Inferior parietal cortex (tissue), 1 donor: ENCODE measurements at regions not wholly inside any gene's neighbourhood (a gene's known extent, or its start where the extent isn't known, plus 50 kb on each side); places are given as distances from the start of the nearest gene placed in this dataset.
"Not testable (repeated sequence)": the region's sequence is repeated elsewhere in the genome, so short reads cannot be mapped to it uniquely, and the experiment has no call there.

Experiments used
- DNase-seq: peaks from one replicate; pipeline ENCODE4 v3.0.0-alpha.2; 2016; ENCODE audit errors: extremely low spot score

DNA sequence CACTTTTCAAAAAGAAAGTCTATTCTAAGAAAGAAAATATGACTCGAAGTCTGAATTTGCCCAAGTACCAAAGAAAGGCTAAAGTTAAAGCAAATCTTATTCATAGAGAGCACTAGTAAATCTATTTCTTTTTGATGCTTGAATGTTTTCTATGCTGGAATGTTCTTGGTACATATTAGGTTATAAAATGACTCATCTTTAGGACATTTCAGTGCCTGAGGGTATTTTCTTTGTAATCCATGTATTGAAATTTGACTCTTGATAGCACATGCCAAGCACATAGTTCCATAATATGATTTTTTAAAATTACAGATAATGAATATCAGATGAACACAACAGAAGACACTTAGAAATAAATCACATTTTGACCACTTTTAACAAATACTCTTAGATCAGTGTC is 232.8 kb downstream of the TRIML1 start:
- no peak for DNase-seq

DNA sequence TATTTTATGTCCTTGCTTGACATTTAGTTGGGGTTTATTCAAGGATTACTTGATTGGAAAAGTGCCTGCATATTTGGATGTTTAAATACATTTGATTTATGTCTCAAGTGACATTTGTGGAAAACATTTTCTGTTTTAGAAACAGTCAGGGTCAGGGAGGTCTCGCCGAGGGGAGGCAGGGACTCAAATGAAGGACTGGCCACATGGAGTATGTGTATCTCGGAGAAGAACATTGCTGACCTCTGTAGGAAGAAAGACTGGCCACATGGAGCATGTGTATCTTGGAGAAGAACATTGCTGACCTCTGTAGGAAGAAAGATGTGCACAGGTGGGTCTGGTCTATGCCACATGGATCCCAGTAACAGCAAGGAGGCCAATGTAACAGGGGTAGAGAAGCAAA is 233.6 kb downstream of the TRIML1 start:
- DNase-seq: no peak

DNA sequence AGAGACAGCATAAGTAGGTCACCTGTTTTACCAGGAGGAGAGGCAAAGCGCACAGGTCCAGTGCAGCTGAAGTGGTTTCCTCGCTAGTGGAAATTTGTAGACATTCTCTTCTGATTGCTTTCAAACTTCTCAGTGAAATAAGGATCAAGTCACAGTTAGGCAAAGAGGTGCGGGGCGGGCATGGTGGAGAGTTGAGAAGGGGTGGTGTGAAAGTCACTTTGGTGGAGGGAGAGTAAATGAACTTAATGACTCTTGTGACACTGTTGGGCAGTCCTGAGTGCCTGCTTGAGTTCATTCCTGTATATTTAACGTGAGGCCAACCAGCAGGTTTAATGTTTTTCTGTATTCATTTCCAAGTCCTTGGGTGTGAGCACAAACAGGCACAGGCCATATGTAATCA is 235.6 kb downstream of the TRIML1 start:
- DNase-seq: no peak

DNA sequence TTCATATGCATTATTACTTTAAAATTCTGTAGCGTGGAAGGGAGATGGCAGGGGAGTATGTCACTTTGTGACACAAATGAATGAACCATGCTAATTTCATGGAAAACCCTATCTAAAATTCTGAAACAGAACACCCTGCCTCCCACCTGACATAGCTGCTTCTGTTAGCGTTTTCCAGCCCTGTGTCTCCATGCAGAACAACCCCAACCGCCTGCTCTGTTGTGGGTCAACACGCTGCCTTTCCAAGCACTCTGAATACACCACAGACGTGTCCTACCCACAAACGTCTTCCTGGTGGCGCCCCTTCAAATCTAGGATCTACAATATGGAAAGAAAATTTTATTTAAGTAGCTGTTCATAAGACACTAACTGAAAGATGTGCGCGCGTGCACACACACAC is 238.6 kb downstream of the TRIML1 start:
- no peak for DNase-seq

DNA sequence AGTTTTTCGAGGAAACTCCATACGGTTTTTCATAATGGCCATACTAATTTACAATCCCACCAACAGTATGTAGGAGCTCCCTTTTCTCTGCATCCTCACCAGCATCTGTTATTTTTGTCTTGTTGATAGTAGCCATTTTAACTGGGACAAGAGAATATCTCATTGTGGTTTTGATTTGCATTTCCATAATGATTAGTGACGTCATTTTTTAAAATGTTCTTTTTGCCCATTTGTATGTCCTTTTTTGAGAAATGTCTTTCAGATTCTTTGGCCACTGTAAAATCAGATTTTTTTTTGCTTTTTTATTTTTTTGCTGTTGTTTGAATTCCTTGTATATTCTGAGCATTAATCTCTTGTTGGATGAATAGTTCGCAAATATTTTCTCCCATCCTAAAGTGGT is 243.9 kb downstream of the TRIML1 start:
- DNase-seq: no peak

DNA sequence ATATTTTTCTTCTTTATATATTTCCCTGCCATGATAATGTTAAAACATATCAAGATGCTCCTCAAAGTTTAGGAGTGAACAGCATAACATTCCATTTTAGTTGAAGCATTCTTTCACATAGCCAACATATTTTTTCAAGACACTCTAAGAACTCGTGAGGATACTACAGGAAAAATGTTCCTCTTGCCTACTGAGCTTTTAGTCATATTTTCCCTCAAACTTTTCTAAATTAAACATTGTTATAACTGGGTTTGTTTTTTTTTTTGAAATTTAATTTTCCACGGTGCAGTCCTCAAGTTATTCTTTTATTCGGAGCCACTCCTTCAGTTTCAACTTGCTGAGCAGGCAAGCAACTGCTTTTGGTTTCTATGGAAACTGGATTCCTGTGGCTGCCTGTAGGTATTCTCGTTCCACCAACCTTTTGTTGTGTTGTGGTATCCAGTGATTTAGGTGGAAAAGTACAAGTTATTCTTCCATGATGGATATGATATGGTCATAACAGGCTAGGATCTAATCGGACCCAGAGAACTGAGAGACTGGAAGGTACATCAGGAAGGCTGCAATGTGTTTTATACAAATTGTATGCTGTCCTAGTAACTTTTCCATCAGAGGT is 248.0 kb downstream of the TRIML1 start:
- no peak for DNase-seq

DNA sequence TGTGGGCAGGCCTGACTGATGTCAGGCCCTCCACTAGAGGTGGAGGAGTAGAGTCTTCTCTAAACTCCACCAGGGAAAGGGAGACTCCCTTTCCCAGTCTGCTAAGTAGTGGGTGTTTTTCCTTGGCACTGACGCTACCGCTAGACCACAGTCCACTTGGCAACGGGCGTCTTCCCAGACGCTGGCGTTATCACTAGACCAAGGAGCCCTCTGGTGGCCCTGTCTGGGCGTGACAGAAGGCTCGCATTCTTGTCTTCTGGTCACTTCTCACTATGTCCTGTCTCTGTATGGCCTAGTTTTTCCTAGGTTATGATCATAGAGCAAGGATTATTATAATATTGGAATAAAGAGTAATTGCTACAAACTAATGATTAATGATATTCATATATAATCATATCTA is 252.1 kb downstream of the TRIML1 start:
- DNase-seq: not testable (repeated sequence)

DNA sequence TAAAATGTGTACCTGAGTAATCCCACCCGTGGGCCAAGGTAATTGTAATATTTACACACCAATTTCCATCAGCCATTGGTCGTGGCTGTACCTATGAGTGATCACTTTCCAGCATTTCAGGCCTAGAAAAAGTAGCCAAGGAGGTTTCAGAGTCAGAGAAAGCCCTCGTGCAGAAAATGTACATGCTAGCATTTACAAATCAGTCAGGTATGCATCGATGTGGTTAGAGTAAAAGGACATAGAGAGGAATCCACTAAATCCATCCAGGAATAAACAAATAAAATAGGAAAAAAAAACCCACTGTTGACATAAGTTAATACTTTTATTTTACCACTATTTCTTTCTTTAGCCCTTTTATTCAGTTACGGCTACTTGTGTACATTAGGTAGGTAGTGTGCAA is 256.8 kb downstream of the TRIML1 start:
- DNase-seq: no peak

DNA sequence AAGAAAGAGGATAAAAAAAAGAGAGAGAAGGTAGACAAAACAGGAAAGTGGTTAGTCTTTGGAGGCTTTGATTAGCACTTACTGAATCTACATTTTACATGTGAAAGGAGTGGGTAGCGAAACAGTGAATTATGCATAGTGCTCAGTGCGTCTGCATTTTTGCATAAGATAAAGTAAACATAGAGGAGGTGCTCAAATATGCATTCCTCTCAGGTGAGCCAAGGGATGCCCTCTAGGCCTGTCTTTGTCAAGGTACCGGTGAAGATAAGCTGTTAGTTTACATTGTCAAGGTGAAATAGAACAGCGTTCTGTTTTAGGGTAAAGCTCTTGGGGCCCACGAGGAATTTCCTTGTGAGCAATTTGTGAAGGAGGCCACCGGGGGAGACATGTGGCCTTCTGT is 260.6 kb downstream of the TRIML1 start:
- DNase-seq: no peak

DNA sequence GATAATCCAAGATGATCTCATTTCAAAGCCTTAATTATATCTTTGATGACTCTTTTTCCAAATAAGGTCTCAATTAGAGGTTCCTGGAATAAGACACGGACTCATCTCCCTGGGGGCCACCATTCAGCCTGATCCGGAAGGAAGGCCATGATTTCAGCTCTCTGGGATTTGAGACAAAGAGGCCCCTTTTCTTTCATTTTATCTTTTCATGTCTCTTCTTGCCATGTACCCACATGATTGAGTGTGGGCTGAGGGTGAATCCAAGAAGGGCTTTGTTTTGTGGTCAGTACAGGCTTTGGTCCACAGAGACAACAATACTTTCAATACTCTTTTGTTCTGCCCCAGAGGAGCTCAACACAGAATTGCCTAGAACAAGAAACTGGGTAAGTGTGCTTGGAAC is 261.2 kb downstream of the TRIML1 start:
- peak; percentile 38 for DNase-seq

DNA sequence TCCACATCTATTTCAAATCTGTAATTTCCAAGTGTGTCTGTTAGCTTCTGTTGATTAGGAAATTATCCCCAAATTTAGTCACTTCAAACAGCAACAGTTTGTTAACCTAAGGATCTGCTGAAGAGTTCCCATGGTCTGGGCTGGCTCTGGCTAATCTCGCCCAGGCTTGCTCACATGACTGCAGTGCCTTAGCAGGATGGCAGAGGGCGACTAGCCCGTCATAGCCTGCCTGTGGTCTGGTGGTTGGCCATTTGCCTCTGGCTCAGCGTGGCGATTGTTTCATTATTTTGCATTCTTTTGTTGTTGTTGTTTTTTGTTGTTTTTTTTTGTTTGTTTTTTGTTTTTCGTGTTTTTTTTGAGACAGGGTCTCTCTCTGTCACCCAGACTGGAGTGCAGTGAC is 264.0 kb downstream of the TRIML1 start:
- DNase-seq: no peak

DNA sequence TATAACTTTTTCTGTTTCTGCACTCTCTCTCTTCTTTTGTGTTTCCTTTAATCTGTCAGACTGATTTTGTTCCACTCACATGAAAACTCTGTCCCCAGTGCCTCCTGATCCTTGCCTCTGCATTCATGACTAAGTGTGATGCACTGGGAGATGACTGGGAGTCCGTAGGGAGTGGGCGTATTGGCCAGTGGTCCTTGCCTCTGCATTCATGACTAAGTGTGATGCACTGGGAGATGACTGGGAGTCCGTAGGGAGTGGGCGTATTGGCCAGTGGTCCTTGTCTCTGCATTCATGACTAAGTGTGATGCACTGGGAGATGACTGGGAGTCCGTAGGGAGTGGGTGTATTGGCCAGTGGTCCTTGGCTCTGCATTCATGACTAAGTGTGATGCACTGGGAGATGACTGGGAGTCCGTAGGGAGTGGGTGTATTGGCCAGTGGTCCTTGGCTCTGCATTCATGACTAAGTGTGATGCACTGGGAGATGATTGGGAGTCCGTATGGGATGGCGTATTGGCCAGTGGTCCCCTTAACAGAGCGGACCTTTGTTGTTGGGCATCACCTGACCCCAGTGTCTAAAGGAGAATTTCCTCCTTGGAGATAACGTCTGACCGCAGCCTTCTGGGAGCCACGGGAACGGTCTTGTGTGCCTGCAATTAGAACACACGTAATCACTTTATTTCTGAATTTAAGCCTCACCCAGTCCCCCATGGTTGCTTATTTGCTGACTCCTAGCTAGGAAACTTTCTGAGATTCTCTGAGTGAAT is 266.0 kb downstream of the TRIML1 start:
- DNase-seq: not testable (repeated sequence)

DNA sequence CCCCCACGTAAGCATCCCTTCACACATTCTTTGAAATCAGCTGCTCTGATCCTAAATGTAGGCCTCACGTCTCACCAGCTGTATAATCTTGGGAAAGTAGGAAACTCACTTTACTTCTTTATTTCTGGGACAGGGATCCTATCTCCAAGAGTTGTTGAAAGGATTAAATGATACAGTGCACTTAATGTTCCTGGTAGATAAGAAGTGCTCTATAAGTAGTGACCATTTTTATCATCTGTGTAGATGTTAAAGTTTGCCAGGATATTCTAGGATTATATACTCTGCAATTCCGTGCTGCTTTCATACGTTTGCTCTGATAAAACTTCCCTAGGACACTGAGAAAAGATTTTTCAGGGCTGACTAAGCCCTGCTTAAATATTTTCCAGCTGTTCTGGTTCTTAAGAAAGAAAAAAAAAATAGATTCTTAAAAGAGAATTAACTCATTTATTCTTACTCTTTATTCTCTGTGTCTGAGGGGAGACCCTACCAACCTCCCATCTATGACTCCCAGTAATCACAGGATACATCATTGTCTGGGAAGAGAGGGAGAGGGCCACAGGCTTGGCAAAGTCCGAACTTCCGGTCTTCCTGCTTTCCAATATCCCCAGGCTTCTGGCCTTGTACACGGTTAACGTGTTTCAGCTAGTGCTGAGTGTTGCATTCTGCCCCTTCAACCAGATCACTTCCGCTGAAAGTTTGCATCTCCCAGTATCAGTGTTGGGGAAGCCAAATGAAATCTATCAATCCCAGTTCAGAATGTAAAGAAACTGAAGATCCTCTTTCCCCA is 269.2 kb downstream of the TRIML1 start:
- DNase-seq: no peak

DNA sequence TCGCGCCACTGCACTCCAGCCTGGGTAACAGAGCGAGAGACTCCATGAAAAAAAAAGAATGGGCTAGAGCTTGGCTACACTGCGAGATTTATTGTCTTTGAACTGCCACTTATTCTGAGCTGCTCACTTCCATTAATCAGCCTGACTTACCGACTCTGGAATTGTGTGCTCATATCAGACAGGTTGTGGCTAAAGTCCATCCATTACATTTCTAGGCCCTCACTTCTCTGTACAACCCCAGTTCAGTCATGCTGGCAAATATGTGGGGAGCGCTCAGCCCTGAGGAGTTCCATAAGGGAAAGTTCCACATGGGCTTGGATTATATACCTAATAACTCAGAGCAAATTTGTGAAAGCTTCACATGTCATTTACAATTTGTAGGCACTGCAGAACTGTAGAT is 270.6 kb downstream of the TRIML1 start:
- no peak for DNase-seq

DNA sequence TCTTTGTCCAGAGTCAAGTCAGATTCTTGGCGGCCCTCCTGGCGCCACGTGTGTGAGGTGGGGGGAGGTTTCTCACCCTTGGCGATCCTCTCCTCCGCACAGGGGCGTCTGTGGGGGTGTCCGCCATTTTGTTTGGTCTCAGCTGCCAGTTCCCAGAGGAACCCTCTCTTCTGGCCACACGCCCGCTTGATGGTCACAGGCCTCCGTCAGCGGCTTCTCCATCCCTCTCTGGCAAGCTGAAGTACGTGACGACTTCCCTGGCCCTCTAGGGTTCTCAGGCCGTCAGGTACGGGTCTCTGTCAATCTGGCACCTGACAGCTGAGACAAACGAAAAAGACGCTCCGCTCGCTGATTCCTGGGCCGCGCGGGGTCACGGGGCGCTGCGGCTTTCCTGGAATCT is 272.6 kb downstream of the TRIML1 start:
- DNase-seq: no peak

DNA sequence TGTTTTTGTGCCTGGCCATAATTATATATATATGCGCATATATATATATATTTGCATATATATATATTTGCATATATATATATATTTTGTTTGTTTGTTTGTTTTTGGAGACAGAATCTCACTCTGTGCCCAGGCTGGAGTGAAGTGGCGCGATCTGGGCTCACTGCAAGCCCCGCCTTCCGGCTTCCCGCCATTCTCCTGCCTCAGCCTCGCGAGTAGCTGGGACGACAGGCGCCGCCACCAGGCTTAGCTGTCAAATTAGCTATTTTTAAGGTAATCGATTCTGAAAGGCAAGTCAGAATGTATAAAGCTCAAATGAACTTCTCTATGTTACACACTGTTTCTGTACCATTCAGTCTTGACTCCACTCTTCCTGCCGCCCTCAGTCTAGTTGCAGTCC is 273.3 kb downstream of the TRIML1 start:
- DNase-seq: no peak

DNA sequence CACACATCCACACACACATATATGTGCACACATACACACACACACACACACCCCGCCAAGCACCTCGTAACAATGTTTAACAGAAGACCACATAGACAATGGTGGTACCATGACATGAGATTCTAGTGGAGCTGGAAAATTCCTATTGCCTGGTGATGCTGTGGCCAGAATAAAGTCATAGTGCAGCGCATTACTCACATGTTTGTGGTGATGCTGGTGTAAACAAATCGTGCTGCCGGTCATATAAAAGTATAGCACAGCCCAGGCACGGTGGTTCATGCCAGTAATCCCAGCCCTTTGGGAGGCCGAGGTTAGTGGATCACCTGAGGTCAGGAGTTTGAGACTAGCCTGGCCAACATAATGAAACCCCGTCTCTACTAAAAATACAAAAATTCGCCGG is 275.2 kb downstream of the TRIML1 start:
- DNase-seq: no peak

DNA sequence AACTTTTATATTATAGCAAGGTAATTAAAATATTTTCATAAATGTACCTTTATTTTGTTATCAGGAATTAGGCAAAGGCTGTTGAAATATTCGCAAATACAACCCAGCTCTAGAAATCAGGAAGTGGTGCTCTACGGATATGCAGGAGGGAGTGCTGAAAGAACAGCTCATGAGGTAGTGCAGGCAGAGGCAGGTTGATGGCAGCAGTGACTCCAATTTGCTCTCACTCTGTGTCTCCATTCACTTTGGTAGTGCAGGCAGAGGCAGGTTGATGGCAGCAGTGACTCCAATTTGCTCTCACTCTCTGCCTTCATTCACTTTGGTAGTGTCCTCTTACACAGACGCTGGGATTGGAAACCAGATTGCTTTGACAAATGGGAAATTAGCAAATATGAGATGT is 277.9 kb downstream of the TRIML1 start:
- DNase-seq: no peak

DNA sequence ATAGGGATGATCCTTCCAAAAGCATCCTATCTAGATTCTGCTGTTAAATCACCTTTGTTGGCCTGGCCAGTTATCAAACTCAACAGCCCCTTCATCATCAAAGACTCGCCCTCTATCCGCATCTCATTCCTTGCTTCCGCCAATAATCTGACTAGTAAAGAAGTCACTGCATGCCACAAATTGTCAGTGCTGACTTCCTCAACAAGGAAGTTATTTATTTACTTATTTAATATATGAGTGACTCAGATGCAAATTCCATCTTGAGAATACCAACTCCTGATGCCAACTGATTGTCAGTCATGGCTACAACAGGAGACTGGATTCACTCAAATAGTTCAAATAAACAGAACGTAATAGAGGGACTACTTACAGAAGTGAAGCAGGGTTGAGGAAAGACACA is 283.8 kb downstream of the TRIML1 start:
- DNase-seq: no peak

DNA sequence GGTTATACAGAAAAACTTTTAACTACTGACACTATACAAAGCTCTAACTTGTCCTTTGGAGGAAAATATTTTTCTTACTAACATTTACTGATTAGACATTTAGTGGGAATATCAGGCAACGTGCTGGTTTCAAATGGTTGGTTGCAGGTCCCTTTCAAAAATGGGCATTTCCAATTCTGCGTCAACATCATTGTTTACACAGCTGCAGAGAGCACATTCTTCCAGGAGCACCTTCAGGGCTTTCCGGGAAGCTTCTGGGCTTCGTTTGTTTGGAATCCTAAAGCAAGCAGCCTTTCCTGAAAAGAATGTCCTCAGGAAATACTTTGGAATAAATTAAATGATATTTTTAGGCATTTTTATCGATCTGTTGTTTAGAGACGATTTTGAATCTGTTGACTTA is 289.7 kb downstream of the TRIML1 start:
- DNase-seq: no peak

DNA sequence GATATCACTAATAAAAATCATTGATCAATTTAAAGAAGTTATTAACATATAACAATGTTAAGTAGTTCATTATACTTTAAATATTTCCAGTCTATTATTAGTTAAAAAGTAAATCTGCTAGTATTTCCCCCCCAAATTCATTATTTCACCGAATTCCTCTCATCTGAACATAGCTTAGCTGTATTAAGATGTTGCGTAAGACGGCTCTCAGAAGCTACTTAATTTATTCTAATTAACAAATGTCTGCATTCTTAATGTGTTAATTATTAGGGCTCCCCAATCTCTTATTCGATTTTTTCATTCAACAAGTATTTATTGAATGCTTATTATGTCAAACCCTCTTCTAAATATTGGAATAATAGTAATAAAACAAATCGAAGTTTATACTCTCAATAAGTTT is 290.7 kb downstream of the TRIML1 start:
- DNase-seq: no peak

DNA sequence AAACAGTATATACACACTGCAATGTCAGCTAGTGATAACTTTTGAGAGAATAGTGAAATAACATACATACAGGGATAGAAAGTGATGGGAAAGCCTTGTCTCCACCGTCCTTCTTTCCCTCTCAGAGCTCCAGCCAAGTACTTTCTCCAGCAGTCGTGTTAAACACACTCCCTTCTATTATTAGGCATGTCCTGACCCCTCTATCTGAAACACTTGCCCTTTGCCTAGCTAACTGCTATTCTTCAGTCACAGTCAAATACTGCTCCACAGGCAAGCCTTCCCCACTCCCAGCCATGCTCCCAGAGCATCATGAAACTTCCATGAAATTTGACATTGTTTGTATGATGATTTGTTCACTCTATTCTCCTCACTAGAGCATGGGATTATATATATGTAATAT is 291.1 kb downstream of the TRIML1 start:
- no peak for DNase-seq

DNA sequence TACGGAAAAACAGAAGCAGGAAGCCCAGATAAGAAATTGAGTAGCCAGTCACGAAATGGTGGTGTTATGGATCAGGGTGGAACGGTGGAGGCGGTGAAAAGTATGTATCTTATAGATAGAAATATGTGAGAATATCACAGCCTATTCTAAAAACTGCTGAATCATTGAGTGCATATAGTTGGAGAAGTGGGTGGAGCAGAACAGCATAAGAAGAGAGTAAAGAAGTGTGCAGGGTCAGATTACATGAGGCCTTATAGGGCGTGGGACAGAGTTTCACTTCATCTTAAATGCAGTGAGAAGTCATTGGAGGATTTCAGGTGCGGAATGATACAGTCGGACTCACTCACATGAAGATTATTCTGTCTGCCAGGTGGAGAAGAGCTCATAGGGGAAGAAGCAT is 293.1 kb downstream of the TRIML1 start:
- DNase-seq: no peak
